ENCODE measurements at regions not wholly inside any gene's neighbourhood (a gene's known extent, or its start where the extent isn't known, plus 50 kb on each side); places are given as distances from the start of the nearest gene placed in this dataset.
"Not testable (repeated sequence)": the region's sequence is repeated elsewhere in the genome, so short reads cannot be mapped to it uniquely, and the experiment has no call there.

DNA sequence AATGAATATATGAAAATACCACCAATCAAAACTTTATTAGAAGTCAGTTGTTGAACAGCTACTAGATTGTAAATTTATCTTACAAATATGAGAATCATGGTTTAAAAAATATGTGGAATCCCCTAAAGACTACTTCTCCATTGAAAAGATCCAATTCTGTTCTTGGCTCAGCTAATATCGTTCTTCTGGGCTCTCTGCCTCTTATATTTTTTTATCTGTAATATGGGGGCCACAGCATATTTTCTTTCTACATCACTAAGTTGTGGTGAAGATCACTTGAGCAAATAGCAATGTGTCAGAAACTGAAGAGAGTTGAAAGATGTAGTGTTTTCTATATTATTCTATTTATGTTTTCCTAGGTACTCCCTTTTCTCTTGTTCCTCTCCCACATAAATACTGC lies 198.1 kb downstream of the FZD1 start:
- no peak for DNase-seq (ENCODE audit: low spot score)

GRCh38 chr7:91463330-91463729 lies 199.1 kb downstream of the FZD1 start:
- DNase-seq (ENCODE audit: low spot score): no peak

DNA sequence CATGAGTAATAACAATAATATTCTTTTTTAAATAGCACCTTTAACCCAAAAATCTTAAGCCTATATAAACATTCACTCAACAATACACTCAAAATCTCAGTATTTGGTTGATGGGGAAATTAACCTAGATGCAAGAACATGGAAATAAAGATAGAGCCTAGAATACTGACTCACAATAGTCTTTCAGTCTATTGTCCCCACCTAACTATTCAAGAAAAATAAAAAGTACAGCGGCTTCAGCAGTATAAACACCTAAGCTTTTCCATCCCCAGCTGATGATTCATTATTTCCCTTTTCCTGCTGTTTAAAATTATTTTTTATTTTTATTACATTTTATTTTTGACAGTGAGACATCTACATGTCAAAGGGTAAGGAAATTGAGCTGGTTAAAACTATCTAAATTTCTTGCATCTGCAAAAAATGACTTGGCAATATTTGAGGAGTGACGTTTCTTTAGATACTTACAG lies 201.4 kb downstream of the FZD1 start:
- DNase-seq (ENCODE audit: low spot score): no peak

DNA sequence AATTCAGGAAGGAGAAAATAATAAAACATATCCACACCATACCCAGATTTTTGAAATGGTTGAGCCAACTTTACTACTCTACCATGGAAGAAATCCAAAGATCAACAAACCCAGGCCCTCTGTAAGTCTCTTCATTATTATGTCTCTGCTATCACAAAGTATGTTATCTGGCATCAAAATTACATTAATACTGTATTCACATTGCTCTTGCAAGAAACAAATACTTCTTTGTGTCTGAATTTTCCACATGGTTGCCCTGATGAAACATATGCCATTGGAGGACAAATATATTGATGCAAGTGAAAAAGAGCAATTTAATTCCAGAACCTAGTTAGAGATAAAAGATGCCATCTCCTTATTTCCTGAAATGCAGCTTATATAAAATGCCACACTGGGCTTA lies 204.0 kb downstream of the FZD1 start:
- DNase-seq (ENCODE audit: low spot score): no peak

- no peak for DNase-seq (ENCODE audit: low spot score)
Measured at GRCh38 chr7:91473619-91474018, 209.4 kb downstream of the FZD1 start.

DNA sequence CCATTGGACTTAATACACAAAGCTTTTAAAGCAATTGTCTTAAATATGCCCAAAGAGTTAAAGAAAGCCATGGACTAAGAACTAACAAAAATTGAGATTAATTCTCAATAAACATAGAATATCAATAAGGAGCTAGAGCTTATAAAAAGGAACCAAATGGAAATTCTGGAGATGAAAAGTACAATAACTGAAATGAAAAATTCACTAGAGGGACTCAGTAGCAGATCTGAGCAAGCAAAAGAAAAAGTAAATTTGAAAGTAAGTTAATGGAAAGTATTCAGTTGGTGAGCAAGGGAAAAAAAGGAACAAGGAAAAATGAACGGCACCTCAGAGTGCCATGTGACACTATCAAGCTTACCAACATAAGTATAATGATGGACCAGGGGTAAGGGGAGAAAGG lies 209.8 kb downstream of the FZD1 start:
- DNase-seq (ENCODE audit: low spot score): no peak

DNA sequence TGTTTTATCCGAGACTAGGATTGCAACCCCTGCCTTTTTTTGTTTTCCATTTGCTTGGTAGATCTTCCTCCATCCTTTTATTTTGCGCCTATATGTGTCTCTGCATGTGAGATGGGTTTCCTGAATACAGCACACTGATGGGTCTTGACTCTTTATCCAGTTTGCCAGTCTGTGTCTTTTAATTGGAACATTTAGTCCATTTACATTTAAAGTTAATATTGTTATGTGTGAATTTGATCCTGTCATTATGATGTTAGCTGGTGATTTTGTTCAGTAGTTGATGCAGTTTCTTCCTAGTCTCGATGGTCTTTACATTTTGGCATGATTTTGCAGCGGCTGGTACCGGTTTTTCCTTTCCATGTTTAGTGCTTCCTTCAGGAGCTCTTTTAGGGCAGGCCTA lies 216.2 kb downstream of the FZD1 start:
- DNase-seq (ENCODE audit: low spot score): not testable (repeated sequence)

- DNase-seq (ENCODE audit: low spot score): no peak
Measured at GRCh38 chr7:91491868-91492267, 227.6 kb downstream of the FZD1 start.

- no peak for DNase-seq (ENCODE audit: low spot score)
Measured at GRCh38 chr7:91492317-91492716, 228.1 kb downstream of the FZD1 start.

- no peak for DNase-seq (ENCODE audit: low spot score)
Measured at GRCh38 chr7:91492773-91493172, 228.5 kb downstream of the FZD1 start.

GRCh38 chr7:91494450-91494849 lies 230.2 kb downstream of the FZD1 start:
- DNase-seq (ENCODE audit: low spot score): no peak

DNA sequence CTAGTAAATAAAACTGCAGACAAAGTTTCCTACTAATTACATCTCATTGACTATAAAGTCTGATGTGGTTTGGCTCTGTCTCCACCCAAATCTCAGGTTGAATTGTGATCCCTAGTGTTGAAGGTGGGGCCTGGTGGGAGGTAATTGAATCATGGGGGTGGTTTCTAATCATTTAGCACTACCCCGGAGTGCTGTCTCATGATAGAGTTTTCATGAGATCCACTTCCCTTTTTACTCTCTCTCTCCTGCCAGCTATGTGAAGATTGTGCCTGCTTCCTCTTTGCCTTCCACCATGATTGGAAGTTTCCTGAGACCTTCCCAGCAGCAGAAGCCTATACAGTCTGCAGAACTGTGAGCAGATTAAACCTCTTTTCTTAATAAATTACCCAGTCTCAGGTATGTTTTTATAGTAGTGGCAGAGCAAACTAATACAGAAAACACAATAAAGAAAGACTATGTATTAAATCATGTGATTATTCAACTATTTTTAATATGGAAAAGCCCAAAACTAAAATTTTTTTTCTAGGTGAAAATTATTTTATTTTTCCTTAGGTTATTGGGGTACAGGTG lies 232.1 kb downstream of the FZD1 start:
- peak; percentile 5 for DNase-seq (ENCODE audit: low spot score)

DNA sequence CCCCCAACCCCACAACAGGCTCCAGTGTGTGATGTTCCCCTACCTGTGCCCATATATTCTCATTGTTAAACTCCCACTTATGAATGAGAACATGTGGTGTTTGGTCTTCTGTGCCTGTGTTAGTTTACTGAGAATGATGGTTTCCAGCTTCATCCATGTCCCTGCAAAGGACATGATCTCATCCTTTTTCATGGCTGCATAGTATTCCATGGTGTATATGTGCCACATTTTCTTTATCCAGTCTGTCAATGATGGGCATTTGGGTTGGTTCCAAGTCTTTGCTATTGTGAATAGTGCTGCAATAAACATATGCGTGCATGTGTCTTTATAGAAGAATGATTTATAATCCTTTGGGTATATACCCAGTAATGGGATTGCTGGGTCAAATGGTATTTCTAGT lies 233.0 kb downstream of the FZD1 start:
- not testable (repeated sequence) for DNase-seq (ENCODE audit: low spot score)

DNA sequence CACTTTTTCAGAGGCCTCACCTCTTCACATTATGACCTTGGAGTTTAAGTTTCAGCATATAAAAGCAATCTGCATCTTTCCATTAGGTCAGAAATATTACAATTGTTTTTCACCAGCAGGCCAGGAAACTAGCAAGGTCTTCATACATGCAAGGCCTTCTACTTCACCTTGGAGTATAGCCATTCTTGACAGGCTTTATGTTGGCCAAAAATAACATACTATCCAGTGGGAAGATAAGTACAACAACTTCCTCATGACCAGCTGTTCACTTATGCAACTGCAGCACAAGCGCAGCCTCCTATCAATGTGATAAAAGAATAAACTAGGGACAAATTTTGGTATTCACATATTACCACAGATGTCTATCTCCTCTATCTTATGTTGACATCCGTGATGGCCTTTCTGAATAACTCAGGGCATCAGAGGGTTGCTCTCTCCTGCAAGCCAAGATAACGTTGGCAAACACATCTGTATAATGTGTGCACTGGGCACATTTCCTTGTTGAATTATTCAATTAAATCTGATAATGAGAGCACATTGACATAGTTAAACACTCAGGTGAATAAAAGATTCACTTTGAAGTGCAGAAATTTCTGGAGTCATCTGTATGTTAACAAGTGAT lies 239.8 kb downstream of the FZD1 start:
- no peak for DNase-seq (ENCODE audit: low spot score)

GRCh38 chr7:91504919-91505318 lies 240.7 kb downstream of the FZD1 start:
- DNase-seq (ENCODE audit: low spot score): no peak

GRCh38 chr7:91506966-91507365 lies 242.7 kb downstream of the FZD1 start:
- not testable (repeated sequence) for DNase-seq (ENCODE audit: low spot score)

DNA sequence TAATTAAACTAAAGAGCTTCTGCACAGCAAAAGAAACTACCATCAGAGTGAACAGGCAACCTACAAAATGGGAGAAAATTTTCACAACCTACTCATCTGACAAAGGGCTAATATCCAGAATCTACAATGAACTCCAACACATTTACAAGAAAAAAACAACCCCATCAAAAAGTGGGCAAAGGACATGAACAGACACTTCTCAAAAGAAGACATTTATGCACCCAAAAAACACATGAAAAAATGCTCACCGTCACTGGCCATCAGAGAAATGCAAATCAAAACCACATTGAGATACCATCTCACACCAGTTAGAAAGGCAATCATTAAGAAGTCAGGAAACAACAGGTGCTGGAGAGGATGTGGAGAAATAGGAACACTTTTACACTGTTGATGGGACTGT lies 247.6 kb downstream of the FZD1 start:
- not testable (repeated sequence) for DNase-seq (ENCODE audit: low spot score)

GRCh38 chr7:91512958-91513357 lies 248.7 kb downstream of the FZD1 start:
- DNase-seq (ENCODE audit: low spot score): no peak

DNA sequence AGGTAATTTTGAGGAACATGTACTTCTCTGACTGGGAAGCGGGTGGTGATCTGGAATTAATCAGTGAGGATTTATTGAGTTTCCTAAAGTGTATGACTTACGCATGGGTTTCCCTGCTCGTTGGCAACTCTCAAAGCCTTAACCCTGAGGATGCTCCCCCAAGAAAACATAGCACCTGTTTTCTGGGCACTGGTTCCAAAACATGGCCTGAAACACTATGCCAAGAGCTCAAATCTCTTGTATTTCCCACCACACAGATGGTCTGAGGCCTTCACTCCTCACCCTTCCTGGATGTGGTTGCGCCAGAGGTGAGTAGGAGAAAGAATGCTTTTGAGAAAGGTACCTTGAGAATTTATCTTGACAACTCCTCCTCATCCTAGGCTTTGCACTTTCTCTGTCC lies 250.4 kb downstream of the FZD1 start:
- DNase-seq (ENCODE audit: low spot score): no peak

GRCh38 chr7:91515961-91516360 lies 251.7 kb downstream of the FZD1 start:
- no peak for DNase-seq (ENCODE audit: low spot score)

DNA sequence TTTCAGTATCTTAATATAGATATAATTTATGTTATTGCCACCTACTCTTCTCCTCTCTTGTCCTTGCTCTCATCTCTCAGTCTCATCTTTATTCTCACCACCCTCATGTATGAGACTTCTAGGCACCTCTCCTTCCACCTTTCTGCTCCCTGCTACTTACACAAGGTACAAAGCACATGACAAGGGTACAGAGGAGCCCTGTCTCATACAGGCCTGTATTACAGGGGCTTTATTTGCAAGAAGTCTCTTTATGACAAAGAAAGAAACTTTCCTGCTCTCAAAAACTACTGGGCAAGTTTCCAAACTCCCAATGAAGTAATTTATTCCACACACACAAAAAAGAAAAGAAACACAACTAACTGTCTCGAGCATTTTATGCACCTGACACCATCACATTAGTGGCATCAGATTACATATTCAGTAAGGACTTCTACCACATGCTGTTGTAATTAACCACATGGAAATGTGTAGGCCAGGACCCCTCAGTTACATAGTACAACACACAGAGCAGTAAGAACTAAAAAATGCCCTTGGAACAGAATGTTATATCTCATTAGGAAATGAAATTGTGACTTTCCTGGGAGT lies 253.1 kb downstream of the FZD1 start:
- DNase-seq (ENCODE audit: low spot score): no peak

DNA sequence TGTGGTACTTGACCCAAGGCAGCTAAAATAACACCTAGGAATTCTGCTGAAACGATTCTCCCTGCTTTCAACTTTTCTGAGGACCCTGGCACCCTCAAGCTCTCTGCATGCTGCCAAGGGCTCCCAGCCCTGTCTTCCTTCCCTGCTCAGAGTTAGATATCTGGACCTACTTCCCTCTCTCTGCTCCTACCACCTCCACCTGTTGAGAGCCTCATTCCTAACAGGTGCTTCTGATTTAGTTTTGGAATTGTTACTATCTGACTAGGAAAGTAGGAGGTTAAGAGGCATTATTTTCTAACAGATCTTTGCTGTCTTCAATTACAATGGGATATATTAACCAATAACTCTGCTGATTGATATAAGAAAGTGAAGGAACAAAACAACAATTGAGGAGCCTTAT lies 253.8 kb downstream of the FZD1 start:
- no peak for DNase-seq (ENCODE audit: low spot score)

- no peak for DNase-seq (ENCODE audit: low spot score)
Measured at GRCh38 chr7:91519241-91520158, 255.3 kb downstream of the FZD1 start.

All from globus pallidus (tissue), 1 donor.